ENCODE measurements at regions not wholly inside any gene's neighbourhood (a gene's known extent, or its start where the extent isn't known, plus 50 kb on each side); places are given as distances from the start of the nearest gene placed in this dataset.

DNA sequence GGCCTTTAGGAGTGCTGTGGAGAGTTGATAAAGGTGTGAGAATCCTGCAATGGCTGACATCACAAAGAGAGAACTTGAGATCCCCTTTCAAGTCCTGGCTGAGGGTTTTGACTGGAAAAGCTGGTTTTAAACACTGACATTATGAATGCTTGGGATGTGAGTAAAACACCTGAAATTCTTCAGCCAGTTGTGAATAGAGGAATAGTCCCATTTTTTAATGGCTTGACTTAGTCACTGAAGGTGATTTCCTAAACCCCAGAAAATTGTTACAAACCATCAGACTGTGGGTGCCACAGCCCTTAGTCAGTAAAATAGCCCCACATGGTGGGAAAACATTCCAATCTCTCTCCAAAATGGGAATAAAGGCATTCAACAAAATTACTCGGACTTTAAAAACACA lies 107.7 kb upstream of the LMO4 start:
- Histone ChIP-seq H3K4me3 (ENCODE audit: low read depth, low read length) (no peak overlapping the region), H3K36me3 (ENCODE audit: insufficient read depth, low read length) (no peaks in the 10 kb centered on the region), H3K27me3 (ENCODE audit: insufficient read depth, low read length) (no peaks in the 10 kb centered on the region), H3K79me2 (ENCODE audit: control insufficient read depth, insufficient read depth, low read length, unreplicated experiment) (no peaks in the 10 kb centered on the region), H2AFZ (ENCODE audit: low read length, unreplicated experiment) (no peak overlapping the region), H3K4me1 (ENCODE audit: control insufficient read depth, insufficient read depth, low read length, unreplicated experiment) (peaks cover 21% of the 10 kb centered on the region), H3K27ac (ENCODE audit: low read depth, low read length) (no peak overlapping the region)

DNA sequence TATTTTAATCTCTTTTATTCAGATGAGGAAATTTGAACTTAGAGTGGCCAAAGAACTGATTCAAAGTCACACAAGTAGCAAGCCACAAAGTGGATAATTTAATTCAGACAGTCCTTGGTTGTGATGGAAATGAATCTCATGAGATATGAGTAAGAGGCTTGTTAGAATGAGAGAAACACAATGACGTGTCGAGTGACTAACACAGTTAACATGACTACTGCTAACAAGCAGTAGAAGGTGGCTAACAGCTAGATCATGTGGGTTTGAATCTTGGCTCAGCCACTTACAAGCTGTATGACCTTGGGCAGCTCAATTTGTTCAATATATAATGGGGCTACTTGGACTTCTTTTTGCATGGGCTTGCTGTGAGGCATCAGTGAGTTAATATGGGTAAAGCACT lies 104.5 kb upstream of the LMO4 start:
- no peaks in the 10 kb centered on the region for H3K79me2 ChIP-seq (ENCODE audit: control insufficient read depth, insufficient read depth, low read length, unreplicated experiment)
- no peak overlapping the region for H3K4me3 ChIP-seq (ENCODE audit: low read depth, low read length)
- peak overlapping the region; percentile 84 for H3K27ac ChIP-seq (ENCODE audit: low read depth, low read length)
- no peaks in the 10 kb centered on the region for H3K27me3 ChIP-seq (ENCODE audit: insufficient read depth, low read length)
- peaks cover 29% of the 10 kb centered on the region for H3K4me1 ChIP-seq (ENCODE audit: control insufficient read depth, insufficient read depth, low read length, unreplicated experiment)
- H2AFZ ChIP-seq (ENCODE audit: low read length, unreplicated experiment), result no peak overlapping the region
- H3K36me3 ChIP-seq (ENCODE audit: insufficient read depth, low read length), result no peaks in the 10 kb centered on the region

DNA sequence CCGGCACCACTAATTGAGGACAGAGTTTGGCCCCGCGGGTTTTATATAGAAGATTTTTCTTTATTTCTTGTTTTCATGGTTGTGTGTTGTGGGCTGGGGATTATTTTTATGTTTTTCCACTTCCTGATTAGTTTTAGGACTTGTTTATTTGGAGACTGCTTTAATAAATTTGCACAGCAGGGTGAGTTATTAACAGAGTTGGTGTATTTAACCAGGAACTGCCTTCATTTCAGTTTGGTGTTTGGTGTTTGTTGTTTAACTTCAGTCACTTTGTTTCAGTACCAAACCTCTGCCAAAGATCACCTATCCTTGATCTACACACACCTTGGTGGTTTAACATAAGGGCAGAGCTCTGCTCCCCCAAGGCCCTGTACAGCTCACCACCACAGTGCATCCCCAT lies 103.5 kb upstream of the LMO4 start:
- H3K27ac ChIP-seq (ENCODE audit: low read depth, low read length), result peak overlapping the region; percentile 84
- H2AFZ ChIP-seq (ENCODE audit: low read length, unreplicated experiment), result no peak overlapping the region
- no peaks in the 10 kb centered on the region for H3K79me2 ChIP-seq (ENCODE audit: control insufficient read depth, insufficient read depth, low read length, unreplicated experiment)
- no peaks in the 10 kb centered on the region for H3K36me3 ChIP-seq (ENCODE audit: insufficient read depth, low read length)
- H3K4me3 ChIP-seq (ENCODE audit: low read depth, low read length), result no peak overlapping the region
- peaks cover 29% of the 10 kb centered on the region for H3K4me1 ChIP-seq (ENCODE audit: control insufficient read depth, insufficient read depth, low read length, unreplicated experiment)
- H3K27me3 ChIP-seq (ENCODE audit: insufficient read depth, low read length), result no peaks in the 10 kb centered on the region

DNA sequence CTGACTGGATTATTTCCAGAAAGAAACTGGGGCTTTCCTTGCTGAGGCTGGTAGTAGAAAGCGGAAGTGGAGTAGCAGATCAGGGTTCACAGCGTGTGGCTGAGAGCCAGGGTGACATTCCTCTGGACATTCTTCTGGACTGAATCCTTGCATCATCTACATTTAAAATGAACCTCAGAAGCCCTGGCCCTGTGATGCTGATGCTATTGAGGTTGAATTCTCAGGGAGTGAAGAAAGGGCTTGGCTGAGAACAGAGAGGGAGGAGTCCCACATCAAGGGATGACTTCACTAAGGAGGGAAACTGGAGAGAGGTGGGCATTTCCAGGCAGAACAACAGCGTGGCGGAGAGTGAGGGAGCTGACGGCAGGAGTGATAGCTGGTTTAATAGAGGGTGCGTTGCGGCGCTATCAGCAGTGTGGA lies 102.3 kb upstream of the LMO4 start:
- Histone ChIP-seq H3K79me2 (ENCODE audit: control insufficient read depth, insufficient read depth, low read length, unreplicated experiment) (no peaks in the 10 kb centered on the region), H3K4me1 (ENCODE audit: control insufficient read depth, insufficient read depth, low read length, unreplicated experiment) (peaks cover 29% of the 10 kb centered on the region), H3K36me3 (ENCODE audit: insufficient read depth, low read length) (no peaks in the 10 kb centered on the region), H3K27me3 (ENCODE audit: insufficient read depth, low read length) (no peaks in the 10 kb centered on the region), H3K27ac (ENCODE audit: low read depth, low read length) (peak overlapping the region; percentile 84), H2AFZ (ENCODE audit: low read length, unreplicated experiment) (peak overlapping the region; percentile 75), H3K4me3 (ENCODE audit: low read depth, low read length) (peak overlapping the region; percentile 54)

DNA sequence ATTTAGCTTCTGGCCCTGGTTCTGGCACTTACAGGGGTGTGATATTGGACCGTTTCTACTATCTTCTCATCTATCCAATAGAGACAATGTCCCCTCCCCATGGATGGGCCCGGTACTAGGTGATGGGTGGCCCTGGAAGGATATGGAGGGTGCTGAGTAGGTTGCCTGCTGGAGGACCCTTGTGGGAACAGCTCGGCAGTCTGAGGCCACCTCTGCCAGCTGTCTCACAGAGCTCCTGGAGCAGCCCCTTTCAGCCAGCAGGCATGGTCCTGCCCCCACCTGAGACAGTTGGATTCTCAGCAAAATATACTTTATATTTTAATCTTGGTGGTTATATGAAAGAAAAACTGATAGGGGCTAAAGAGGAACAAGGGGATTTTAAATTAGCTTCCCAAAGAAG lies 101.0 kb upstream of the LMO4 start:
- Histone ChIP-seq H3K4me1 (ENCODE audit: control insufficient read depth, insufficient read depth, low read length, unreplicated experiment) (peaks cover 29% of the 10 kb centered on the region), H2AFZ (ENCODE audit: low read length, unreplicated experiment) (no peak overlapping the region), H3K27ac (ENCODE audit: low read depth, low read length) (no peak overlapping the region), H3K27me3 (ENCODE audit: insufficient read depth, low read length) (no peaks in the 10 kb centered on the region), H3K36me3 (ENCODE audit: insufficient read depth, low read length) (no peaks in the 10 kb centered on the region), H3K4me3 (ENCODE audit: low read depth, low read length) (no peak overlapping the region), H3K79me2 (ENCODE audit: control insufficient read depth, insufficient read depth, low read length, unreplicated experiment) (no peaks in the 10 kb centered on the region)

DNA sequence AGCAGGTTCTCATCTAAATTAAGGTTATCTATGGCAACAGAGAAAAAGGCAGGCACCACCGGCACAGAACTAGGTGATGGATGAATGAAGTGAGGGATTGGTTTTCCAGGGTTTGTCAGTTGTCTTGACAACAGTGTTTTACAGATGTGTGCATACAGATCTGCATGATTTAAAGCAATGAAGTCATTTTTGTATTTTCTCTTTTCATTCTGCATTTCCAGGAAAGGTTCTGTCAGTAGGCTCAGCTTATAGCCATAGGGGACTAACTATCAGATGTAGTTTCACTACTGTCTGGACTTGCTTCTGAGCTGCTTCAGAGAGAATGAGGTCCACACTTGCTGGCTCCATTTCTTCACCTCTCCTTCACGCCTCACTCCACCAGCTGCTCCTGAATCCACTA lies 98.2 kb upstream of the LMO4 start:
- Histone ChIP-seq H3K27ac (ENCODE audit: low read depth, low read length) (no peak overlapping the region), H3K27me3 (ENCODE audit: insufficient read depth, low read length) (peaks cover 18% of the 10 kb centered on the region)

DNA sequence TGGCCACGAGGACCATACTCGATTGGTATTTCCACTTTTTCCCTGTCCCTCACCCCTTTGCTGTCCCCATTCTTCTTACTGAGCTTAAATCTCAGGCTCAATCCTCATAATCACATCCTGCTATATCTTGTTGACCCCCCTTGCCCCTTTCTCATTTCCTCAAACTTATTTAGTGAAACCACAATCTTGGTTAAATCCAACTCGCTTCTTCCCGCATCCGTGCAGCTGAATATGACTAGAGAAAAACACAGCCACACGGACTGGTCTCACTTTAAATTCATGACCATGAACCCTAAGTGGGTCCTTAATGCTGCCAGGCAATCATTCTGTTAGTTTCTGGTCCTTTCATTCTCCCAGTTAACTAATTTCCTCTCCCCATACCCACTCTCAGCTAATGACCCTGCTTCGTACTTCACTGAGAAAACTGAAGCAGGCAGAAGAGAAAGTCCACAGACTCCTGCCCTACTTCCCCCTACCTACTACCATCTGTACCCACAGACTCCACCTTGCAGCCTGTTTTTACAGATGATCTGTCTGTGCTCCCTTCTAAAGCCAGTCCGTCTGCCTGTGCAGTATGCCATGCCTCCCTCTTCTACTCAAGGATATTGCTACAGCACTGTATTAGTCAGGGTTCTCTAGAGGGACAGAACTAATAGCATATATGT lies 96.8 kb upstream of the LMO4 start:
- H3K4me1 ChIP-seq (ENCODE audit: control insufficient read depth, insufficient read depth, low read length, unreplicated experiment), result peaks cover 2% of the 10 kb centered on the region
- H3K27me3 ChIP-seq (ENCODE audit: insufficient read depth, low read length), result peaks cover 22% of the 10 kb centered on the region
- no peaks in the 10 kb centered on the region for H3K79me2 ChIP-seq (ENCODE audit: control insufficient read depth, insufficient read depth, low read length, unreplicated experiment)
- H2AFZ ChIP-seq (ENCODE audit: low read length, unreplicated experiment), result no peak overlapping the region
- no peak overlapping the region for H3K27ac ChIP-seq (ENCODE audit: low read depth, low read length)
- no peaks in the 10 kb centered on the region for H3K36me3 ChIP-seq (ENCODE audit: insufficient read depth, low read length)
- no peak overlapping the region for H3K4me3 ChIP-seq (ENCODE audit: low read depth, low read length)

More for the DNA sequence above, 98.2 kb upstream of the LMO4 start:
- Histone ChIP-seq H3K4me3 (ENCODE audit: low read depth, low read length) (no peak overlapping the region), H3K36me3 (ENCODE audit: insufficient read depth, low read length) (no peaks in the 10 kb centered on the region), H2AFZ (ENCODE audit: low read length, unreplicated experiment) (no peak overlapping the region), H3K4me1 (ENCODE audit: control insufficient read depth, insufficient read depth, low read length, unreplicated experiment) (peaks cover 12% of the 10 kb centered on the region), H3K79me2 (ENCODE audit: control insufficient read depth, insufficient read depth, low read length, unreplicated experiment) (no peaks in the 10 kb centered on the region)

DNA sequence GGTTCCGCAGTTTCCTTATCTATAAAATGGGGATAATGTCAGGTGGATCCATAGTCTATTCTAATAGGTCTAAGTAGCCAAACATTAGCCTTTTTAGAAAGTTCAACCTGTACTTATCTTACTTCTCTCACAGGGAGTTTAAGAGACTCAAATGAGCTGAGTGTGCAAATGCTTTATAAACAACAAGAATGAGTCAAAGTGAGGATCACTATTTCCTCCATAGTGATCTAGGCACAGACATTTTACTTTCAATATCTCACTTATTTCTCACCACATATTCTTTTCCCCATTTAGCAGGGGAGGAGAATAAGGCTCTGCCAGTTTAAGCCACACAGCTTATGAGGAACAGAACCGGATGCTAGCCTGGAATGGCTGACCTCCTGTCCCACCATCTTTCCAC lies 92.1 kb upstream of the LMO4 start:
- no peak overlapping the region for H2AFZ ChIP-seq (ENCODE audit: low read length, unreplicated experiment)
- H3K4me1 ChIP-seq (ENCODE audit: control insufficient read depth, insufficient read depth, low read length, unreplicated experiment), result no peaks in the 10 kb centered on the region
- H3K79me2 ChIP-seq (ENCODE audit: control insufficient read depth, insufficient read depth, low read length, unreplicated experiment), result no peaks in the 10 kb centered on the region
- H3K27ac ChIP-seq (ENCODE audit: low read depth, low read length), result no peak overlapping the region
- no peaks in the 10 kb centered on the region for H3K36me3 ChIP-seq (ENCODE audit: insufficient read depth, low read length)
- peaks cover 28% of the 10 kb centered on the region for H3K27me3 ChIP-seq (ENCODE audit: insufficient read depth, low read length)
- no peak overlapping the region for H3K4me3 ChIP-seq (ENCODE audit: low read depth, low read length)

DNA sequence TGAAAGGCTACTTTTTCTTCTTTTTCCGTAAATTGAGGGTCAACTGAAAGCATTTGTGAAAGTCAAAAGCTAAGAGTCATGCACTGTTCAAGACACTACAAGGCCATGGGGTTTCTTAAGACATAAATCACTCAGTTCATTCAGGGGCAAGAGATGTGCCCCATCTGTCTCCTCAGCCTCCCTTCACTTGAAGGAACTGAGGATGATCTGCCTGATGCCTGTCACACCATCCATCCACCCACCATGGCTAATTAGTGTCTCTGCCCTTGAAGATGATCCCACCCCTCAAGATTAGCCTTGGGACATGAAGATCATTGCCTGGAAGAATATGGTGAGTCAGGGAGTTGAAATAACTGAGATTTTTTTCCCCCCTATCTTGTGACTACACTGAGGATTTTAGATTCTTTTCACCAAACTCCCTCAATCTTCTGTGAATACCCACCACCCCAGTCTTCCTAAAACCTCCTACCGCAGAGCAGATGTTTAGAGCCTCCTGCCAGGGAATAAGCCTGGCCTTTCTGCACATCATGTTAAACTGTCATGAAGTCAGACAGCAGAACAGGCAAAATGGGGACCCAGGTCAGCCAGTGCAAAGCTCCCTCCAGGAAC lies 88.6 kb upstream of the LMO4 start:
- H3K36me3 ChIP-seq (ENCODE audit: insufficient read depth, low read length), result no peaks in the 10 kb centered on the region
- H3K27me3 ChIP-seq (ENCODE audit: insufficient read depth, low read length), result peaks cover 13% of the 10 kb centered on the region
- H3K4me1 ChIP-seq (ENCODE audit: control insufficient read depth, insufficient read depth, low read length, unreplicated experiment), result no peaks in the 10 kb centered on the region
- H3K4me3 ChIP-seq (ENCODE audit: low read depth, low read length), result no peak overlapping the region
- H2AFZ ChIP-seq (ENCODE audit: low read length, unreplicated experiment), result no peak overlapping the region
- H3K79me2 ChIP-seq (ENCODE audit: control insufficient read depth, insufficient read depth, low read length, unreplicated experiment), result no peaks in the 10 kb centered on the region
- H3K27ac ChIP-seq (ENCODE audit: low read depth, low read length), result no peak overlapping the region

DNA sequence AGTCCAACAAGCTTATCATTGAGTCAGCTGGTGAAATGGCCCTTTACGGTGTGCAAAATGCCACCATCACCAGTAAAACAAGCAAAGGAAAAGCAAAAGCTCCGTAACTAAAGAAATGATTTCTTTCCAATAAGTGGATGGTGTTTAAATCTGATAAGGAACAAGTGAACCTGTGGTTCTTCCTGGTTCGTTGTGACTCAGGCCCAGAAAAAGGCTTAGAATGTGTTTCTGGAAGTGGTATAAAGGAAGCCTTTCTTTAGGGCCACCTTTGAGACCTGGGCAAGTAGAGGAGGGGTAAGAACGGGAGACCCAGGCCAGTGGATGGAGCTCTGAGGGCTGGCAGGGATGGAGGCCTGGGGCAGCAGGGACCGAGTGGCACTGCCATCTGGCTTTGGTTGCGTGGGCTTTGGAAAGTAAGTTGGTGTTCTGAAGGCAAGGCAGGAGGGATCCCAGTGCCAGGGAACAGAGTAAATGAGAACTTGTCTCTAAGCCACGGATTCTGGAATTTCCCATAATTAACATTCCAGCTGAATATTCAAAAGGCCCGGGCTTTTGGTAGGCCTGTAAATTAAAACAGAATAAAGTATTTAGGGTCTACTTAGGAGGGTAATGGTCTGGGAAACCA lies 87.9 kb upstream of the LMO4 start:
- peaks cover 11% of the 10 kb centered on the region for H3K27me3 ChIP-seq (ENCODE audit: insufficient read depth, low read length)
- H3K4me1 ChIP-seq (ENCODE audit: control insufficient read depth, insufficient read depth, low read length, unreplicated experiment), result no peaks in the 10 kb centered on the region
- H2AFZ ChIP-seq (ENCODE audit: low read length, unreplicated experiment), result no peak overlapping the region
- H3K4me3 ChIP-seq (ENCODE audit: low read depth, low read length), result no peak overlapping the region
- H3K79me2 ChIP-seq (ENCODE audit: control insufficient read depth, insufficient read depth, low read length, unreplicated experiment), result no peaks in the 10 kb centered on the region
- H3K36me3 ChIP-seq (ENCODE audit: insufficient read depth, low read length), result no peaks in the 10 kb centered on the region
- H3K27ac ChIP-seq (ENCODE audit: low read depth, low read length), result no peak overlapping the region

Data from ACC112 (cell line).